GM19023 (cell line): ENCODE measurements at regions not wholly inside any gene's neighbourhood (a gene's known extent, or its start where the extent isn't known, plus 50 kb on each side); places are given as distances from the start of the nearest gene placed in this dataset.

ENCODE experiments used
- ATAC-seq: cut with Tn5 transposase; IDR thresholded peaks from one replicate; pipeline ENCODE4 v1.9.1; 2021; ENCODE audit warnings: mild to moderate bottlenecking, moderate library complexity; ENCODE audit not compliant: unreplicated experiment

DNA sequence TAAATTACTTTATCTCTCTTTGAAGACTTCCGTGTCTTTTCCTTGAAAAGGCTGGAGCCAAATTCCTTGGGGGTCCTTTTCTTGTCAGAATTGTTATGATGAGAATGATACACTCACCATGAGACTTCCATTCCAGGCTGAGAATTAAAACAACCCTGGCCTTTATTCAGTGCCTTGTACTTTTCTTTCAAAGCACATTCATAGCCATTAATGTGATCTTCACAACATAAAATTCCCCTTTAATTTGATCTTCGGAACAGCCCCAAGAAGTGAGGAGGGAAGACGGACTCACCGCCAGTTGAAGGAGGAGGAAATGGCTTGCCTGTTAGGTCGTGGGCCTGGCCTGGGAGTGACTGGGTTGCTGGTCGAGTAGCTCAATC, 127.3 kb downstream of the DDX1 start:
- ATAC-seq, result no peak

DNA sequence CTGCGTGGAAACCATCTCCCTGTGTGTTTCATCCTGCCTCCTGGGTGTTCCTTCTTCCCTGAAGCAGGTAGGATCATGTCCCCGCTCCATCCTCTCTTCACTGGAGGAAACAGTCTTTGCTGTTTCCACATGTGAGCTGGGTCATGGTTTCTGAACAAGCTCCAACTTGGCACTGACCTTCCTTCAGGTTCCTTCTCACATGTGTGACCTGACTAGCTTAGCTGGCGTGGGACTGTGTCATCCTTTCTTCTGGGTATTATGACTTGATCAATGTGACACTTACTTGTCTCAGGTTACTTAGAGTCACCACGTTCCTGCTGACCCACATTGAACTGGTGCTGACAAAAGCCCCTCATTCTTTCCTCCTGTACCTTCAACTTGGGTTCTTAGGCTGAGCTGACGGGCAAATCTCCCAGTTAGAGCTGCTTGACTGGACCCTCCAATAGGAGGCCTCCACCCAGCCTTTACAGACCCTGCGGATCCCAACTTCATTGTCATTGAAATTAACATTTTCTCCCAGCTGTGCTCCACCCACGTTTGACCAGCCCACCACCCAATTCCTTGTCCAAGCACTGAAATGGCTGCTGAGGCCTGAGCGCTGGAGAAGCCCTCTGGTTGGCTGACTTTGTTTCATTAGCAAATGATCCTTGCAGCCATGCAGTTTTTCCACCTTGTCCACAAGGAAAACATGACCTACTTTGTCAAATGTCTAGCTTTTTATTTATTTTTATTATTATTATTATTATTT, 128.1 kb downstream of the DDX1 start:
- no peak for ATAC-seq

DNA sequence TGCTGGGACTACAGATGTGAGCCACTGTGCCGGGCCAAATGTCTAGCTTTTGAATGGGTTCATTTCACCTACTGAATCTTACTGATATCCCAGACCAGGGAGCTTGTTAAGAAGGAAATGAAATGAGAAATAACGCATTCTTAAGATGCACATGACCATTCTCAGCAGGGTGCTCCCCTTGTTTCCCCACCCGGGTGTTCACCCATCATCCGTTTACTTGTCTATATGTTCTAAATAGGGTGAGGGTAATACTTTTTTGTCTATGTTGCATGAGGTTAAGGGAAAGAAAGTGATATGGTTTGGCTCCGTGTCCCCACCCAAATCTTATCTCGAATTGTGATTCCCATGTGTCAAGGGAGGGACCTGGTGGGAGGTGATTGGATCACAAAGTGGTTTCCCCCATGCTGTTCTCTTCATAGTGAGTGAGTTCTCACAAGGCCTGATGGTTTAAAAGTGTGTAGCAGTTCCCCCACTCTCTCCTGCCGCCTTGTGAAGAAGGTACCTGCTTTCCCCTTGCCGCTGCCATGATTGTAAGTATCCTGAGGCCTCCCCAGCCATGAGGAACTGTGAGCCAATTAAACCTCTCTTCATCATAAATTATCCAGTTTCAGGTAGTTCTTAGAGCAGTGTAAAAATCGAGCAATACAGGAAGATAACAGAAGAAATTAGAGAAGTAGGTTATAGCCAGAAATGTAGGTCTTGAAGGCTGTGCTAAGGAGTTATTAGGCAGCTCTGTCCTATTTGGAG, 129.1 kb downstream of the DDX1 start:
- ATAC-seq, result no peak

DNA sequence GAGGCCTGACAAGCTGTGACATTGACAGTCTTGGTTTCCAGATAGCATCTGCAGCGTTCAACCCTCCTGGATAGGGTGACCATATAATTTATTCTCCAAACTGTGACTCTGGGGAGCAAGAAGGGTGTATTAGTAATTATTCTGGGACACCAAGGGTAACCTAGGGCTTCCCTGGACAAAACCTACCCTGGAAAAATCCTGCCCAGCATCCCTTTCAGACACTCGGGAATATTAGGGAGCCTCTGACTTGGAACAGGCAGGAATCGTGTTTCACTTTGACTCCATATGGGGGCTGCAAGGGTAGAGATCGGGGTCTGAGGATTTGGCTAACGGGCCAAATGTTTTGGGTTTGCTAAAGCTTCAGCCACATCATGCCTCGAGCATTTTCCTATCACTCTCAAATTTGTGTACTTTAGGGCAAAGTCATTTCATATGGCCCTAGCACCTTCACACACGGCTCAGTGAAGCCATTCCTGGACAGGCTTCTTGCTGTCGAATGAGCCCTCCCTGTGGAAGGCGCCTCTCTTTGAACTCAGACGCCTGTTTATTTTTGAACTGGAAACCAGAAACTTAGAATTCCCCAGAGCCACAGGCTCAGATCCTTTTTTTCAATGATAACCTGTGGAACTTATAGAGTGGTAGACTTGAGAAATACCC, 129.9 kb downstream of the DDX1 start:
- no peak for ATAC-seq

DNA sequence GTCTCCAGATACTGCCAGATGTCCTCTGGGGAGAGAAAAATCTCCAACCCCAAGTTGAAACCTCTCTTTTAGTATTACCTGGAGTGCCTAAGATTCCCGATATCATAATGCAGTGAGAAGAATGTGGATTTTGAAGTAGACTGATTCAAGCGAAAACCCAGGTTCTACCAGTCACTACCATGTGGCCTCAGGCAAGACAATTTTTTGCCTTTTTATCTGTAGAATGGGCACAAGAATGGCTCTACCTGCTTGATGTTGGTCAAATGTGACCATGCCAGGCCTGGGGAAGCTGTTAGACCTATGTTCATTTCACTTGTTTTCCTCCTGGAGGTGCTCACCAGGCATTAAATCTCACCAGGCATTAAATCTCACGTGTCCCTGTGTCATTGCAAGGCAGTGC, 131.3 kb downstream of the DDX1 start:
- no peak for ATAC-seq

DNA sequence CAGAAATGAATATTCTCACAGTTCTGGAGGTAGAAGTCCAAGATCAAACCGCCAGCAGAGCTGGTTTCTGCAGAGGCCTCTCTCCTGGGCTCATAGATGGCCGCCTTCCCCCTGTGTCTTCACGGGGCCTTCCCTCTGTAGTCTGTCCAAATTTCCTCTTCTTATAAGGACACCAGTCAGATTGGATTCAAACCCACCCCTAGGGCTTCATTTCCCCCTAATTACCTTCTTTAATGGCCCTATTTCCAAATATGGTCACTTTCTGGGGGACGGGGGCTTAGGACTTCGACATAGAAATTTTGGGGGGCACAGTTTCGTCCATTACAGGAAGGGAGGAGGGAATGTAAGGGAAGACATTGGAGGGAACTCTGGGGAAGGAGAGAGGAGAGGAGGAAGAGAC, 132.6 kb downstream of the DDX1 start:
- ATAC-seq, result no peak

DNA sequence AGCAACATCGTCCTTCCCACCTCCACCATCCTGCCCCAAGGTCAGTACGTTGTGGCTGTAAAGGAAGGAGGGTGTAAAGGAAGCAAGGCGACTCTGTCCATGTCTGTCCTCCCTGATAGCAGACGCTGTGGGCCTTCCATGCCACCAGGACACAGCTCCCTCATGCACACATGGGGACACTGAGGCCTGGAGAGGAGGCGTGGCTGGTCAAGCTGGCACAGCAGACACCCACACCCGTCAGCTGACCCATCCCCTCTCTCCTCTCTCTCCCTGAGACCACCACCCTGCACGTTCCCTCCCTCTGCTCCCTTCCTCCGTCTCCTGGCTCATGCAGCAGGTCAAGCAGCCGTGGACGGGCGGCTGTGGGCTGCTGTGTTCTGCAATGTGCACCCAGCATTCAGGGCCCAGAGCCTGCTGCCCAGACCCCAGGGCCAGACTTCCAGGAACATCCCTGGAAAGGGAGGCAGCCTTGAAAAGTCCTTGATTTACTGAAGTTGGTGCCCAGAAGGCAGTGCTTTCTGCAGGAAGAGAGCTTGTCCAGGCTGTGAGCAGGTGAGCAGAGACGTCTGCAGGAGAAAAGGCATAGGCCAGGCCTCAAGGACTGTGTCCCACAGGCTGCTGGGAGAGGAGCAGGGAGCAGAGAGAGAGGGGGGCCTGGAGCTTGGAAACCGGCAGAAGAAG, 133.6 kb downstream of the DDX1 start:
- no peak for ATAC-seq

DNA sequence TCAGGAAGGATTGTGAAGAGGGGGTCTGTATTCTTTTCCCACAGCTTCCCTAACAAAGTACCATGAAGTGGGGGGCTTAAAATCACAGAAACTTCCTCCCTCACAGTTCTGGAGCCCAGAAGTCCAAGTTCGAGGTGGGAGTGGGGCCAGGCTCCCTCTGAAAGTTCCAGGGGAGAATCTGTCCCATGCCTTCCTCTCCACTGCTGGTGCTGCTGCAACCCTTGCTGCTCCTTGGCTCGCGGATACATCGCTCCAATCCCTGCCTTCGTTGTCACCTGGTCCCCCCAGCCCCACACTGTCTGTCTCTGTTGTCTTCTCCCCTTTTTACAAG, 134.1 kb downstream of the DDX1 start:
- no peak for ATAC-seq

DNA sequence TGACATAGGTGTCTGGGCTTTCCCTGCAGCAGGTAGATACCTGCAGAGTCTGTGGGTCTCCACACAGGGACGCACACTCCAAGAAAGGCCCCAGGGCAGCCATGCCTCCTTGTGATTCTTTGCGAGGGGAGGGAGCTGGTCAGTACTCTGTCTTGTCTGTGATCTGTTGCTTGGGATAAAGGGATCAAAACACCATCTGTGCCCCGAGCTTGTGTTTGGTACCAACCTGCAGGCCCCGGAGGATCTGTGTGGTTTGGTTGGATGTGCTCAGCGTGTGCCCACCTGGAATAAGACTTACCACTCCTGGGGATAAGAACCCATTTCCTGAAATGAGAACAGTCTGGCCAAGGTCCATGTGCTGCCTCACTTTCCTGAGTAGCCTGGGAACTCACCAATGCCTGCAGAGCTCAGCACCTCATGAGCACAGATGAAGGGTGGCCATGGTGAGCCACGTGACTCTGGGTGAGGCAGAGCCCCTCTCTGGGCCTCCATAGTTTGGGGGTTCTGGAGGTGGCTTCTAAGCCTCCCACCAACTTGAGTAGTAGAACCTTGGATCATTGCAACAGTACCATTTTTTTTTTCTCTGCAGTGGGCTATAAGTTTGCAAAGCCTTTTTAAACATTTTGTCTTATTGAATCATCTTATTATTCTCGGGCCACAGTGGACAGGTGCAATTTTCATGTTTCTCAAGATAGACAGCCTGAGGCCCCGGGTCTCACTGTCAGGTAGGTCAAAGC, 134.8 kb downstream of the DDX1 start:
- no peak for ATAC-seq

DNA sequence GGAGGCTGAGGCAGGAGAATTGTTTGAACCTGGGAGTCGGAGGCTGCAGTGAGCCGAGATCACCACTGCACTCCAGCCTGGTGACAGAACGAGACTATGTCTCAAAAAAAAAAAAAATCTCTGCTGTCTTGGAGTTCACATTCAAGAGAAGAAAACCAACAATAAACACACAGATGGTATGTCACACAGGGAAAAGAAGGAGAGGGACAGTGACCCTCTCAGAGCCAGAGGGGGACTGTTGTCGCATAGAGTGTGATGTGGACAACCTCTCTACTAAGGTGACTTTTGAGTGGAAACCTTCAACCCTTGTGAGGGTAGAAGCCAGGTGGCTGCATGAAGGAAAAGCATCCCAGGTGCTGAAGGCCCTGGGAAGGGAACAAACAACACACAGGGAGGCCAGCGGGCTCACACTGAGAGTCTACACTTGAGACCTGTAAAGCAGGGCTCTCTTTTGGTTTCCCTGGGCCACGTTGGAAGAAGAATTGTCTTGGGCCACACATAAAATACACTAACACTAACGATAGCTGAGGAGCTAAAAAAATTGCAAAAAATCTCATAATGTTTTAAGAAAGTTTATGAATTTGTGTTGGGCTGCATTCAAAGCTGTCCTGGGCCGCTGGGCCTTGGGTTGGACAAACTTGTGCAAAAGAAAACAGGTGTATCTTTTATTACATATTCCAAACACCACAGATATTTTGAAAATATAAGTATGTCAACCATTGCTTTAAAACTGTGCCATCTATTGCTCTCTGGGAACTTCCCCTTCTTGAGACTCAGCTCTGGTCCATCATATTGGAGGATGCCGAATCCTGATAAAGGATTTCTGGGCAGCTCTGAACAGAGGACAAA, 136.0 kb downstream of the DDX1 start:
- no peak for ATAC-seq

DNA sequence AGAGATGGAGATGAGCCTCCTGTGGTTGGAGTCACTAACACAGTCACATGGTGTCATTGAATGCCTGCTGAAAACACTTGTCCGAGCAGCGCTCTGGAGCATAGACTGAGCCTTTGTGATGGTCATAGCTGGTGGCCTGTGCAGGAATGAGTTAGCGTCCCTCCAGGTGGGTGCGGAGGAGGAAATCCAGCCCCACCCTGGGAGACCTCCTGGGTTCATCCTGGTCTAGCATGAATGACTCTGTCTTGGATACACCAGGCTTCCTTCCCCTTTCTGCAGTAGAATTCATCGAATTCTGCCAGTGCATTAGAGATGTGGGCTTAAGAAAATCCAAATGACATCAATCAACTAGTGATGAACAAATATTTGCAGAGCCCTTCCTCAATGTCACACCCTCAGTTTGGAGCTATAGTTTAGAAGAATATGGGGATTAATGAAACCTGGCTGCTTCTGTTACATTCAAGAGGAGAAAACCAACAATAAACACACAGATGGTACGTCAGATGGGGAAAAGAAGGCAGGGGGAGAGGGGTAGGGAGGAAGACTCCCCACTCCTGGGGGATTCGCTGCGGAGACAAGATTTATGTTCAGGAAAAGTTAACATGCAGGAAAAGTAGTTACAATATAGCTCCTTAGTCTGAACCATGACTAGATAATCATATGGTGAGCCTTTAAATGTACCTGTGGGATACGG, 136.7 kb downstream of the DDX1 start:
- ATAC-seq, result no peak

DNA sequence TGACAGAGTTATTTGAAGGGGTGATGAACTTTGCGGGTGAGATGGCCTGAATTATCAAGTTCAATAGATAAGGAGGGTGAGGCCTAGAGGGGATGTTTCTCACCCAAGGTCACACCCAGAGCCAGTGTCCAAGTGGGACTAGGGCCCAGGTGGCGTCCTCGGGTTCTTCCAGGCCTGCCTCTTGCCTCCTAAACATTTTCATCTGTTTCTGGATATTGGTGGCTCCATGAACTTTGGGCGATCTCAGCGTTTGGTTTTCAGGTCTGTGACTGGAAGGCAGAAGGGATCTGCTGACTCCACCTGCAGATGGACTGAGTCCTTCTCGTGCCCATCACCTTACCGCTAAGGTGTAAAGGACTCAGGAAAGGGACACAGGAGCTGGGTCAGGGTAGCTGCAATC, 137.3 kb downstream of the DDX1 start:
- no peak for ATAC-seq

DNA sequence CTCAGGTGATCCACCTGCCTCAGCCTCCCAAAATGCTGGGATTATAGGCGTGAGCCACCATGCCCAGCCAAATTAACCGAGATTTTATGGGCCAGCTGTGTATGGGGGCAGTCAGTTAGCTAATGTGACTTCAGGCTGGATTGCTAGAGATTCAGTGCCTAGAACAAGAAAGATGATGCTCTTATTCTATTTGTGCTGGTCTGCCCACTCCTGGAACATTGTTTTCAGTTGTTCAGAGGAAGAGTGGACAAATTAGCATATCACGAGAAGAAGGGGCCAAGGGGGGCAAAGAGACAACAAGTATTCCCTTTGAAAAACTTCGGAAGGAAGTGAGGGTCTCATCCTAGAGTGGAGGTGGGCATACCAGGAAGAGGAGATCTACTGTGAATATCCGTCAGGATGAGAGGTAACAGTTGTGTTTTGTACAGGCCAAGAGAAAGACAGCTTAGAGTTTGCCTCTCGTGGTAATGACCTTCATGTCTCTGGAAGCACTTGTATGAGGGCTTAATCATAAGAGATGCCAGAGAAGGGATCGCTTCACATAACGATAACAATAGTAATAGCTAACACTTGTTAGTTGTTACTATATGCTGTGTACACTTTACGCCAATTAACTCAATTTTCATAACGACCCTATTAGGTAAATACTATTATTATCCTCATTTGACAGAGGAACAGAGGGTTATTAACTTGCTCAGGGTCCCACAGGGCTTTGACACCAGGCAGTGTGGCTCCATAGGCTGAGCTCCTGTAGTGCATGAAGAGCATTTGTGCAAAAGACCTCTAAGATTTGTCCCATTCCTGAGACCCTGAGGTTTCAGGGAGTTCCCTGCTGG, 138.3 kb downstream of the DDX1 start:
- ATAC-seq, result peak; percentile 9

DNA sequence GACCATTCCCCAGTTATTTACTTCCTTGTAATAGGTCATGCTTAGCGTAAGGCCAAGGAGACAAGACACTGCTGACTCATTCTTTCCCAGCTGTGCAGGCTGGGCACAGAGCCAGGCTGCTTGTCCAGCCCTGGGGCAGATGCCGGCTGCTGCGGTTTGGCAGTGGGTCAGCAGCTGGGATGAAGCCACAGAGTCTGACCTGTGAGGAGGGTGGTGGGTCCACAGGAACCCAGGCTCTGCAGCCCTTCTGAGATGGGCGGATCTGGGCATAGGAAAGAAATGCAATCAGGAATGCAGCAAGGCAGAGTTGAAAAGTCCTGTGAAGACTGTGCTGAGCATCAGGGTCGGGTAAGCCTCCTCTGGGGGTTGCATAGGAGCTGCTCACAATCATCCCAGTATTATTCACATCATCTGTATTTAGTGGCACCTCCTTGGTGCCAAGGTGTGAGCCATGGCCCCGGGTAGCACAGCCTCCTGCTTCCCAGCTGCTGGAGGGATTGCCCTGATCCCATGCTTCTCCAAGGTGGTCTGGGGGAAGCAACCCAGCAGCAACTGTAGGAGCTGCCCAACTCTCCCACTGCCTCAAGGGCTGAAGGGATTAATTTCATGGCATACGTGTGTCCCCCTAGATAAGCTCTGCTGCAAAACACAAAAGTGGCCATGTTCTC, 139.0 kb downstream of the DDX1 start:
- peak; percentile 53 for ATAC-seq

DNA sequence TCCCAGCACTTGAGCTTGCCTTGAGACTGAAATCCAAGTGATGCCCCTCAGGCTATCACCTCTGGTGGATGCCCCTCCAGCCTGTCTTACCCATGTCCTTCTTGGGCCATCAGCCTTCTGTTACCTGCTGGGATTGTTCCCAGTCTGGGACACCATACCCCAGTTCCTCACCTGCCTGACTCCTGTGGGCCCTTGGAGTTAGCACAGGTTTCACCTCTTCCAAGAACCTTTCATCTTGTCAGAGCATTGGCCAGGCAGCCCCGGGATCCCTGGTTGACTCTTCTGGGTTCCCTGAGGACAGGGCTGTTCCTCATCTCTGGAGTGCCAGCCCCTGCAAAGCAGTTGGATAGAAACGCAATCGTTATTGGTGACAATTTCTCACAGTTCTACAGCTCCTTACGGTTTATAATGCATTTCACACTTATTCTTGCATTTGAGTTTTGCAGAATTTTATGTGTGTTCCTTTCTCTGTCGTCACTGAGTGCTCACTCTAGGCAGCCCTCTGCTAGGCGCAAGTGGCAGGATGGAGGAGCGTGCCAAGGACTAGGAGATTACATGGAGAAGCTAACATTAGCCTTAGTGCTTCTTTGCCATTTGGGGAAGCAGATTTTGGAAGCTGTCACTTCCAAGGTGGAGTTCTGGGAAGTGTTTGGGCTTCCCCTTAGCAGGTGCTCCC, 139.7 kb downstream of the DDX1 start:
- no peak for ATAC-seq

DNA sequence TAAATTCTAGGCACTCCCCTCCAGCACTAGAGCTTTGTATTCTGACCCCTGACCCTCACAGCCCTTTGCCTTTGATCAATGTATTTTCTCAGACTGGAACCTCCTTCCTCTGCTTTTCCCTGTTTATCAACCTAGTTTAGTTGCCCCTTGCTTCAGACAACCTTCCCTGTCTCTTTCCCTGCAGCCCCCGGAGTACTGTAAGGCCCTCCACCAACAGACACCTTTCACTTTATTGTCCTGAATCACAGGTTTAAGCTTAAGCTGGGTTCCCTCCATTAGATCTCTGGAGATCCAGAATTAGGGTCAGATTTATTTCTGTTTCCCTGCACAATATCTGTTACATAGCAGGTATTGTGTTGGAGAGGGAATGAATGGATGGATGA, 140.2 kb downstream of the DDX1 start:
- peak; percentile 9 for ATAC-seq

DNA sequence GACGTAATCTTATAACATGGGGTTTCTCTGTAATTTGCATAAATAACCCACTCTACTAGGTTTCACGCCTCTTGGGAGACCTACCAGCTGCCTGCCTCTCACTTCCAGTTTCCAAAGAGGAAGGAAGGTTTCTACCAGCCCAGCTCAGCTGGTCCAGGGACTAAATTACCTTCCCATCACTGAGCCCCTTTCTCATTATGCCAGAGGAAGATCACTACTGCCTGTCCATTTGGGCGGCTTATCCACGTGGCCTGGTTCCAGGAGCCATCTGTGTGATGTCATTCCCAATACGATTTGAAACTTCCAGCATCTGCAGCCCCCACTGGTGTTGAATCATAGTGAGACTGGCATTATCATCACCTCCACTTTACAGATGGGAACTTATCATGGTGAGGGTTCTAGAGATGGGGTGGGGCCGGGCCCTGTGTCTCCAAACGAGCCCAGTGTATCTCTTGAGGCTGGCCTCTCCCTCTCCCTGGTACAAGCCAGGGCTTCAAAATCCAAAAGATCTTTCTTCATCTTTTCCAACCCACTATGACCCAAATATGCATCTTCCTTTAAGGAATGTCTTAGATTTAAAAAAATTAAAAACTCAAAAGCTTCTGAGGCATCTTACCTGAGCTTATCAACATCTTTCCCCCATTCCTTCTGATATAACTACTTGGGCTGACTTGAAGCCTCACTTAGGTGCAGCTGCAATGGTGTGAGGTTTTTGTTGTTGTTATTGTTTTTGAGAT, 140.8 kb downstream of the DDX1 start:
- peak; percentile 88 for ATAC-seq
